GM21825 (cell line): ENCODE measurements at regions not wholly inside any gene's neighbourhood (a gene's known extent, or its start where the extent isn't known, plus 50 kb on each side); places are given as distances from the start of the nearest gene placed in this dataset.

Experiments
- ATAC-seq: cut with Tn5 transposase; IDR thresholded peaks from one replicate; pipeline ENCODE4 v1.9.1; 2021; ENCODE audit warnings: mild to moderate bottlenecking, moderate library complexity; ENCODE audit not compliant: unreplicated experiment

DNA sequence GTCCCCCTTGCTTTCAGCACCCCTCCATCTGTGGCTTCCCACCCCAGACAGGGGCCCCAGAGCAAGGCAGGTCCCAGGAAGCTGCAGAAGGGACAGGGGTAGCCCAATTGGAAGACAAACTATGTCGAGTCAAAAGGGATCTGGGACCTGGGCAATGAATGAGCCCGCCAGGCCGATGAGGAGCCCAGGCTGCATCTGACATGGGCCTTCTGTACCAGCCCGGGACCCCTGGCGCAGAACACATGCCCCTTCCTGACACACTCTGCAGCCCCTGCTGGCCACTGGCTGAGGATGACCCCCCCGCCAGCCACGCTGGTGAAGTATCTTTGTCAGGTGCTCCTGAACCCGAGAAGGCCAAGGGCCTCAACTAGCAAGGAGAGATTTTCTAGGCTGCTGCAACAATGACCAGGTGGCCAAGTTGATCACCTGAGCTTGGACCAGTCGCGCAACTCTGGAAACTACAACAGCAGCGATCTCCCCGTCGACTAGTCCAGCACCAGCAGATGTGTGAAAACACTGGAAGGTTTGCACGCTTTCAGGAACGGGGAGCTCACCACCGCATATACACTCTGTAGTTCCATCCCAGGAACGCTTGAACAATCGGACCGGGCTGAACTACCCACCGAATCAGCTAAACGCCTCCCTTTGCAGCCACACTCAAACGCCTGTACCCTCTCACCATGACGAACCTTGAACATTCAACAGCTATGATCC lies 119.0 kb downstream of the NCOR2 start:
- ATAC-seq, result no peak

DNA sequence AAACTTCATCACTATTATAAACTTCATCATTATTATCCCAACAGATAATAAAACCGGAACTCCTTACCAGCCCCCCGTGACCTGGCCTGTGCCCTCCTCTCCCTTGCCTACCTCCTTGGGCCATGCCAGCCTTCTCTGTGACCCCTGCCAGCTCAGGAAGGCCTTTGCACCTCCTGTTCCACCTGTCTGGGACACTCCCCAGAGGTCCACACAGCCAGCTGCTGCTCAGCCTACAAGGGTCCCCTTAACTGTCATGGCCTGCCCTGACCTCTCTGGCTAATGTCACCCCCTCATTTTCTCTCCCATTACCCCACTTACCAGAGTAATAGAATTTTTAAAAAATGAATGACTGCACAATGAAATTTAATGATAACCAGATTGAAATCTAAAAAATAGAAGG lies 121.0 kb downstream of the NCOR2 start:
- ATAC-seq, result no peak

DNA sequence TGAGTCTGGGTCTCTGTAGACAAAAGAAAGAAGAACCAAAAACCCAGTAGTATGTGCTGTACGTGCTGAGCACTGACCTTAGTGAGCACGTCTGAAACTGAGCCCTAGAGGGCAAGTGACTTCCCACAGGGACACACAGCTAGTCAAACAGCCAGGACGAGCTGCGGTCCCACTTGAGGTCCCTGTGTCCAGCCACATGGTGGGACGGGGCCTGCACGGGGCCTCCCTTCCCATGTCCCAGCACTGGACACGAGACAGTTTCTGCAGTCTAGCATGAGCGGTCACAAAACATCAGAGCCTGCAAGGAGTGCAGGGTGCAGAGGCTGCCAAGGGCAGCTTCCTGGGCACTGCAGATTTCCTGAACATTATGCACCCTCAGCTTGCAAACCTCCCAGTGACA lies 121.6 kb downstream of the NCOR2 start:
- ATAC-seq, result no peak

GRCh38 chr12:124445121-124445718 lies 122.2 kb downstream of the NCOR2 start:
- ATAC-seq, result no peak

GRCh38 chr12:124443931-124444712 lies 123.3 kb downstream of the NCOR2 start:
- no peak for ATAC-seq

DNA sequence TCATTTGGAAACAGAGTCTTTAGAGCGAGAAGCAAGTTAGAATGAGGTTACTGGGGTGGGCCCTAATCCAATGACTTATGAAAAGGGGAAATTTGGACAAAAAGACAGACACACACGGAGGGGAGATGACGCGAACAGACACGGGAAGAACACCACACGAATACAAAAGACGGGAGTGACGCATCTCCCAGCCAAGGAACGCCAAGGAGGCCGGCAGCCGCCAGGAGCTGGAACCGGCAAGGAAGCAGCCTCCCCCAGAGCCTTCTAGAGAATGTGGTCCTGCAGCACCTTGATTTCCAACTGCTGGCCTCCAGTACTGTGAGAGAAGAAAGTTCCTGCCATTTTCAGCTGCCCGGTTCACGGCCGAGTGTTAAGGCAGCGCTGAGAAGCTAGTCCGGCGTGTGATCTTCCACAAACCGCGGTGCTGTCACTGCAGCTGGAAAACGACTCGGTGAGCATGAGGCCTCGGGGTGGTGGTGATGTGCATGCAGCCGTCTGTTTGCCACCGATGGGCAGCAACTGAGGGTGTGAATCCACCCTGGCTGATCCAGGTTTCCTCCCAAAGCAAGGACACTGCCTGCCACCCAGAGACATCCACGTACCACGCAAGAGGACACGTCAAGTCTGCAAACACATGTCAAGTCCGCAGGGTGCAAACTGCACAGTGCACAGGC lies 124.5 kb downstream of the NCOR2 start:
- ATAC-seq, result no peak

GRCh38 chr12:124442281-124442680 lies 125.1 kb downstream of the NCOR2 start:
- no peak for ATAC-seq

DNA sequence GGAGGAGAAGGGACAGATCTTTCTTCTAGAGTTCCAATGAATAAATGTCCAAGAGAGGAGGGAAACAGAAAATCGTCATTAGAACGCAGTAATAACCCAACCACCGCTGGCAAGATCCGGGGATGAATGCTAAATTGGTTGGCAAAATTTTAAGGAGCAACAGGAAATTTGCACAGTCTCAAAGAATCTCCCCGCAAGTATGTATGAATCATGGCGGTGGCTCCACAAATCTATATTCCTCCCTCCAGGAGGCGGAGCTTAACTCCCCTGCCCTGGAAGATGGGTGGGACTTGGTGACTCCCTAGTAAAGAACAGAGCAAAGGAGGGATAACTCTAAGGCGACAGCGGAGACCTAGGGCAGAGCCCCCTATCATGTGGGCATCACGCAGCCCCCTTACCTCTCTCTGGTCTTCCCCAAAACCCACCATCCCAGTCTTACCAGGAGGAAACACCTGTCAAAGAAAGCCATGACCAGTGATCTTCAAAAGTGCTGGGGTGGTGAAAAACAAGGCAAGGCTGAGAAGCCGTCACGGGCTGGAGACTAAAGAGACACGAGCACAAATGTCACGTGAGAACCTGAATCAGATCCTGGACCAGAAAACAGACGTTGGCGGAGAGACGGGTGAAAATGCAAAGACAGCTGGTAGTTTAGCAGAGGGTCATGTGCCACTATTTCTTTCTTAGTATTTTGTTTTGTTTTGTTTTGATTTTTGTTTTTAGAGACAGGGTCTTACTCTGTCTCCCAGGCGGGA lies 125.8 kb downstream of the NCOR2 start:
- ATAC-seq, result no peak

DNA sequence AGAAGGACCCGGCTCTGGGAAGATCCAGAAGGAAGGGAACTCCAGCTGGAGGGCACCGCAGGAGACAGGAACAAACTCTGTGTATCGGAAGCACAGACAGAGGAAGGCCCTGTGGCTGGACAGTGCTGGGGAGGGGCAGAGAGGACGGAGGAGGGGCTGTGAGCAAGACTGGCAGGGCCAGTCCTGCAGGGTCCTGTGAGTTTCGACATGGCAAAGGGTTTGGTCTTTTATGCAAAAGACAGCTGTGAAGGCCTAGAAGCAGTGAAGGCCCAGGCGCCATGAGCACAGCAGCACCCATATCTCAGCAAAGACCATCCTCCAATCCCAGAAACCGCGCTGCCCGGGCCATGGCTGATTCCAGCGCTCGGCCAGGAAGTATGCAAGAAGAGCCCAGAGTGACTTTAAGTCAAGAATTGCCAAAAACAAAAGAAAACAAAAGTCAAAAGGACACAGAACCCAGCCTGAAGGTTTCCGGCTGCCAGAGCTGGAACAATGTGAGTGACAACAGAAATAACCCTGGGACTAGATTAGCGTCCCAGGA lies 126.5 kb downstream of the NCOR2 start:
- no peak for ATAC-seq

DNA sequence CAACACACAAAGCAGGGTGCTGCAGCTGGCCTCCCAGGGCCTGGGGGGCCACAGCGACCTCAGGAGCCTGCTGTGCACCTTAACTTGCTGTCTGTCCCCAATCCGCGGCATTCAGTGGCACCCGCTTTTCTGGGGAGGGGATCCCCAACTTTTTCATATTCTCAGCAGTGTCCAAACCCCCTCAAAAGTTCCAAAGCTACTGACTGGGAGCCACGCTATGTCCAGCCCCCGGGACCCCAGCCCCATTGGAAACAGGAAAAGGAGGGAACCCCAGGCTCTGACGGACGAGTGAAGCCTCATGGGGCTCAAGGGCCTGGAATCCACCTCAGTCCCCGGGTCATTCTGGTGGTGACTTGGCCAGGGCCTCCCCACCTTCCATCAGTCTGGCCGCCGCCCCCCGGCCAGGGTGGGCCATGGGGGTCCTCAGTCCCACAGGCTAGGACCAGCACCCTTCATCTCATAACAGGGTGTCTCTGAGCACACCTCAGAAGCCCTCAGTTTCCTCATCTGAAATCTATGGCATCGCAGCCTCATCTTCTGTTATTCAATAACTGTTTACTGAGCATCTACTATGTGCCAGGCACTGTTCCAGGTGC lies 127.3 kb downstream of the NCOR2 start:
- no peak for ATAC-seq

GRCh38 chr12:124438437-124439056 lies 128.9 kb downstream of the NCOR2 start:
- no peak for ATAC-seq

DNA sequence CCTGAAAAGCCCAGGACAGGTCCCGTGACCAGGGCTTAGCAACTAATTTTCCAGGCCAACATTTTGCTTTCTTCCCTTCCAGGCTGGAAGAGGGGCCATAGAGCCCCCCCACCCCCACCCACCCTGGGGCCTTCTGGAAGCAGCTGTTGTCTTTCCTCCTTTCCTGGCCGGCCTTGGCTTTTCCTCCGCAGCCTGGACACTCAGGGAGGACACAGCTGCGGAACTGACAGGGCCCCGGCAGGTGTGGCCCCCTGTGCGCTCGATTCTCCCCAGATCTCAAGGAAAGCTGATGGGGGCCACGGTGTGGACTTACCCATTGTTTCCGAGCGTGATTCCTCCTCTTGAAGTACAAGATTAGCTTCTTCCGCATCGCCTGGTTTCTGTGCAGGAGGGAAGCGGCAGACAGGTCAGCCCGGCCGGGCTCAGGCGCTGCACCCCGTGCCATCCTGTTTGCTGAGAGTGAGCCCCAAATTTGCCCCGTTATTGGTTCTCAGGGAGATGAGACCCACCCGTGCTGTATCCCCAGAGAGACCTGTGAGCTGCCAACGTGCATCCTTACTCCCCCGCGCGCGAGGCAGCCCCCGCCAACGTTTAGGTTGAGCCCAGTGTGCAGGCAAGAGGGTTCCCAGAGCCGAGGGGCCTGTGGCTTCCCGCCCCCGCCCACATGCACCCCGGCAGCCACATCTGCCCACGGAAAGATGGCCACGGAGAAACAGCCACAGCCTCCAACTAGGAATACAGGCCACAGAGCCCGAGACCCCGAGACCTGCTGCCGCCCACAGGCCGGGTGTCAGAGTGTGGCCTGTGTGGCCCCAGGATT lies 129.6 kb downstream of the NCOR2 start:
- ATAC-seq, result no peak

DNA sequence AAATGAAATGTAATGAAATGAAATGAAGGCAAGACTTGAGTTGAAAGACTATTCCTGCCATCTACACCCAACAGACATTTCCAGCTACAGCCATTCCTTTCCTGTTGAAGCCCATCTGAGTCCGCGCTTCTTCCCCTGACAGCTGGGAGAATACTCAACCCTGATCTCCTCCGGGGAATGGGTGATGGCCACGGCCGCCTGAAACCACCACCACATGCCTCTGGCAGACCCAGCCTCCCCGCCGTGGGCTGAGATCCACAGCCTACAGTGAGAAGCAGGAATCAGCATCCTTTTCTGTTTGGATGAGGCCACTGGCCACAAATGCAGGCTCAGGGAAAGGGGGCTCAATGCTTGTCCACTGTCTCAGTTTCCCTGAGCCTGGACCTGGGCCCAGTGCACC lies 130.3 kb downstream of the NCOR2 start:
- ATAC-seq, result no peak

DNA sequence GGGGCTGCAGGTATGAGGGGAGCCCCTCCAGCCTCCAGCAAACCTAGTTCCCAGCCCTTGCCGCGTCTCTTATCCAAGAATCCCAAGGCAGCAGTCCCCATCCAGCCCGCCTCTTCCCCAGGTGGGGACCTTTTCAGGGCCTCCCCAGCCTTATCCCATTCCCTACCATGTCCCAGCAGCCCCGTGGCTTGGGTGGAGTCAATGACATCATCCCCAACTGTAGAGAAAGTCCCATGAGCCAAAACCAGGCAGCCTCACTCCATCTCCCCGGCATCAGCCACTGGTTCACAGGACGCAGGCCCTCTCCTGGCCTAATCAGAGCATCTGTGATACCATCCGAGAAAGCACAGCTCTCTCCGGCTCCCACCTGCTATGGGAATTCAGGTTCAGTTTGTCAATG lies 131.0 kb downstream of the NCOR2 start:
- ATAC-seq, result no peak

GRCh38 chr12:124435806-124436345 lies 131.5 kb downstream of the NCOR2 start:
- ATAC-seq, result no peak

DNA sequence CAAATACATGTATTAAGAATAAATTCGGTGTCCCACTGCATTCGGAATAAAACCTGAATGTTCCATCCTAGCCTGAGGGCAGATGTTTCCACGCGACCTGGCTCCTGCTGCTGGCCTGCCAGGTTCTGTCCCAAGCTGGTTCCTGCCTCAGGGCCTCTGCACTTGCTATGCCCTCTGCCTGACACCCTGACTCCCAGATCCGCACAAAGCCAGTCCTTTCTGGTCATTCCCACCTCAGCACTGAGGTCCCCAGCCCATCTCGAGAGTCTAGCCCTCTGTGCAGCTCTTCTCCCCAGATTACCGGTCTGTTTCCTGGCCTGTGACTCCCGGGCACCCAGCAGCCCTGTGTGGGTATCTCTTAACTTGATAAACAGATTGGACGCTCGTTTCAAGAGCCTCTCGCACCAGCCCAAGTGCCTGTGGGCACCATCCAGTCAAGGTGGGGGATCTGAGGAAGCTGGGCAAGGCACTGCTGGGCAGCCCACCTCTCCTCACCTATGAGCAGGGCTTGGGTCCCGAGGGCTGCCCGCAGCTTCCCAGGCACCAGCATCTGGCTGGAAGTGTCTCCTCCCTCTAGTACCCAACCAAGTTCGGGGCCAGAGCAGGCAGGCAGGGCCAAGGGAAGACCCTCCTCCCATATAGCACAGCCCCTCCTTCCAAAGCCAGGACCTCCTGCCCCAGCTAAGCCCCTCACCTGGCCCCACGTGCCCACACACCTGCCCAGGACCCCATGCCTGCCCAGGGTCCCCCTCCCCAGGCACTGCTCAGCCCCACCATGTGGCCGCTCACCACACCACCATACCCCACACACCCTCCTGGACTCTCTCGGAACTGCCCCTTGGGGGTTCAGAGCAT lies 132.2 kb downstream of the NCOR2 start:
- no peak for ATAC-seq

DNA sequence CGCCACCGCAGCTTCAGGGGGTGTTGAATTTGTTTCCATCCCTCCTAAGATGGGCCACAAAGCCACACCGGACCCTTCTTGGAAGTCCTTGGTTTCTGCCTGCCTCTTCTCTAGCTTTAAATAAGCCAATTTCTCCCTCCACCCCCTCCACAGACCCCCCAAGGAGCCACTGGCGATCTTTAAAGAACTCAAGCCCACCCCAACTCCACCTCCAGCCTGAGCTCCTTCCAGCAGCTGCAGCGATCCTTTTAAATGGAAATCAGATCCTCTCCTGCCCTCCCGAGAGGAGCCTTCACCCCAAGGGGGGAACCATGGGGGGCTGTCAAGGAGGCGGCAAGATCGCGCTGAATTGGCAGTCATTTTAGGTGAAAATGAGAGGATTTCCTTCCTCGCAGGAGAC lies 133.1 kb downstream of the NCOR2 start:
- ATAC-seq, result no peak

DNA sequence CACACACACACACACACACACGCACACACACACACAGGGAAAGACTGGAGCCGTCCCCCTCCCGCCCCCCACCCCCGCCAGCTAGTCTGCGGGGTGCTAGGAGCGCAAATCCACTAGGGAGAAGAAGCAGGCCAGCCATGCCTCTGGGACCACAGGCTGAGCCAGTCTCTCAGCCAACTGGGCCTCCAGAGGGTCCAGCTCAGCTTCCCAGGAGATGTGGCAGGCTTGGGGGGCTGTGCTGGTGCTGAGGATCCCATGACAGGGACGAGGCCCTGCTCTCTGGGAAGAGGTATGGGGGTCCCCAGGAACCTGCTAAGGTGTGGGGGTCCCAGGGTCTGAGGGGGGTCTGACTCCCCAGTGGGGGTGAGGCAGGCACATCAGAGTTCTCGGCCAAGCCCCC lies 133.5 kb downstream of the NCOR2 start:
- ATAC-seq, result no peak
